ENCODE measurements at regions not wholly inside any gene's neighbourhood (a gene's known extent, or its start where the extent isn't known, plus 50 kb on each side); places are given as distances from the start of the nearest gene placed in this dataset.

GRCh38 chr14:106845286-106846087, 1319.1 kb downstream of the TMEM121 start (continued):
- TF ChIP-seq ATF3 (IDR thresholded peaks at IDR 0.05; ENCODE audit: insufficient read depth, low read depth, low read length) (no peak), POLR2A (IDR thresholded peaks at IDR 0.05; ENCODE audit: control extremely low read depth in 1 of 2, low read depth in 2 of 2, low read length in 2 of 2) (no peak), CEBPB (IDR thresholded peaks at IDR 0.05; ENCODE audit: low read depth, low read length) (no peak), RFX5 (IDR thresholded peaks at IDR 0.05; ENCODE audit: borderline replicate concordance, low read depth, low read length) (no peak), CBX5 (IDR thresholded peaks at IDR 0.05; ENCODE audit: low read depth, low read length) (no peak), YY1 (IDR thresholded peaks at IDR 0.05; ENCODE audit: low read depth, low read length) (no peak)

All from H1 (cell line).